OCI-LY3 (cell line): ENCODE measurements at regions not wholly inside any gene's neighbourhood (a gene's known extent, or its start where the extent isn't known, plus 50 kb on each side); places are given as distances from the start of the nearest gene placed in this dataset.

Experiments used
- CTCF ChIP-seq: fragments of 200-600, 300-600 bp; sonication (generic); IDR thresholded peaks from 2 replicates; pipeline ENCODE4 v1.5.1; 2014; ENCODE audit warnings: antibody characterized with exemption, low read length, low read depth
- EZH2phosphoT487 ChIP-seq: fragments of 200-600 bp; shearing (Covaris generic); IDR thresholded peaks from 2 replicates; pipeline ENCODE4 v1.6.1; 2018; ENCODE audit warnings: antibody characterized with exemption, mixed run types, low read depth

DNA sequence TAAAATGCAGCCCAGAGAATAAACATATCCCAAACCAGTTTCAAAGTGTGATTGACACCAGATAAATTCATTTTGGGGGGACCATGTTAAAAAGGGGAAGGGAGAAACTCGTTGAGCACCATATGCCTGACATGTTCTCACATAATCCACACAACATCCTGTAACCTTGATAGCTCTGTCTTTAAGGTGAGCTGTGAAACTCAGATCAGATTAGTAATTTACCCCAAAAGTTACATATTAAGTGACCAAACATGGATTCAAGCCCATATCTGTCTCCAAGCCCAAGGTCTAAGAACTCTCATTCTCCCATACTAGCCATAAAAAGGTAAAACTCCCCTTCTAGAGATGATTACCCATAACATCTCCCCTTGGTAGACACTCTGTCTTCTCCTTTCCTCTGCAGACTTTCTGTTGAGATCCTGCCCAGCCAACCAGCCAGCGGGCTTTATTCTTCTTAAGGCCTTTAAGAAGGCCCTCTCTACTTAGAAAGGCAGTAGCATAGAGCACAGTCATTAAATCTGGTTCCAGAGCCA is 150.7 kb downstream of the CCDC34 start:
- no peak for TF ChIP-seq CTCF
- no peak for TF ChIP-seq EZH2phosphoT487
